Mesothelial cell of epicardium (in vitro differentiated cells): ENCODE measurements at regions not wholly inside any gene's neighbourhood (a gene's known extent, or its start where the extent isn't known, plus 50 kb on each side); places are given as distances from the start of the nearest gene placed in this dataset.

ENCODE experiments used
- DNase-seq, 2 experiments: peaks; one replicate each; pipeline ENCODE4 v3.0.0; 2021; ENCODE audit warnings: low spot score in 2 of 2; ENCODE audit not compliant: unreplicated experiment in 2 of 2
- H3K27ac Mint-ChIP-seq: 2 replicates; pipeline ENCODE4 v1.8.0; 2021; ENCODE audit warnings: mixed read lengths
- H3K27me3 Mint-ChIP-seq: 2 replicates; pipeline ENCODE4 v1.8.0; 2021; ENCODE audit warnings: low read depth, mixed read lengths
- H3K36me3 Mint-ChIP-seq: 2 replicates; pipeline ENCODE4 v1.8.0; 2021; ENCODE audit warnings: mixed read lengths
- H3K4me1 Mint-ChIP-seq: 2 replicates; pipeline ENCODE4 v1.8.0; 2021; ENCODE audit warnings: mixed read lengths
- H3K4me3 Mint-ChIP-seq: 2 replicates; pipeline ENCODE4 v1.8.0; 2021; ENCODE audit warnings: mild to moderate bottlenecking, moderate library complexity, mixed read lengths
- H3K9me3 Mint-ChIP-seq: 2 replicates; pipeline ENCODE4 v1.8.0; 2021; ENCODE audit warnings: mixed read lengths
- TF ChIP-seq, protein P1 (sequence below): fragments of 200-600 bp; sonication (generic); IDR thresholded peaks from one replicate; pipeline ENCODE4 v1.5.0; 2021; ENCODE audit warnings: antibody characterized with exemption; ENCODE audit not compliant: unreplicated experiment

DNA sequence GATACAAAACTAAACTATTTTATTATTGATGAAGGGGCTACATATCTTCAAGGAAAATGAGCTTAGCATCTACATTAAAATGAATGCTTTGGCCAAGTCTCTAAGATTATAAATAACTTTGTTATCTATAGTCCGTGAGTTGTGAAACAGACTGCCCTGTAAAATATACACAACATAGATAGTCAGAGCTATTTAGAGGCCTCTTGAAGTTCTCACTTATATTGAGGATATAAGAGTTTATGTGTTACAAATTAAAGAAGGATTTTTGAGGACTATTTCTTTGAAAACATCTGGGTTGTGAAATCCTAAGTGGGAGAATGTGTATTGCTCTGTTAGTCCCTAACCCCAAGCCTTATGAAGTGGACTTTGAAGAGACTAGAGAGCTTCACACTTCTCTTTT lies 292.0 kb upstream of the CDH2 start:
- Mint-ChIP-seq H3K27ac (no peak overlapping the region), H3K9me3 (peaks cover 26% of the 10 kb centered on the region), H3K36me3 (peaks cover 3% of the 10 kb centered on the region), H3K4me1 (peaks cover 8% of the 10 kb centered on the region), H3K27me3 (no peaks in the 10 kb centered on the region), H3K4me3 (no peak overlapping the region)
- no peak for DNase-seq
- TF ChIP-seq, protein P1, sequence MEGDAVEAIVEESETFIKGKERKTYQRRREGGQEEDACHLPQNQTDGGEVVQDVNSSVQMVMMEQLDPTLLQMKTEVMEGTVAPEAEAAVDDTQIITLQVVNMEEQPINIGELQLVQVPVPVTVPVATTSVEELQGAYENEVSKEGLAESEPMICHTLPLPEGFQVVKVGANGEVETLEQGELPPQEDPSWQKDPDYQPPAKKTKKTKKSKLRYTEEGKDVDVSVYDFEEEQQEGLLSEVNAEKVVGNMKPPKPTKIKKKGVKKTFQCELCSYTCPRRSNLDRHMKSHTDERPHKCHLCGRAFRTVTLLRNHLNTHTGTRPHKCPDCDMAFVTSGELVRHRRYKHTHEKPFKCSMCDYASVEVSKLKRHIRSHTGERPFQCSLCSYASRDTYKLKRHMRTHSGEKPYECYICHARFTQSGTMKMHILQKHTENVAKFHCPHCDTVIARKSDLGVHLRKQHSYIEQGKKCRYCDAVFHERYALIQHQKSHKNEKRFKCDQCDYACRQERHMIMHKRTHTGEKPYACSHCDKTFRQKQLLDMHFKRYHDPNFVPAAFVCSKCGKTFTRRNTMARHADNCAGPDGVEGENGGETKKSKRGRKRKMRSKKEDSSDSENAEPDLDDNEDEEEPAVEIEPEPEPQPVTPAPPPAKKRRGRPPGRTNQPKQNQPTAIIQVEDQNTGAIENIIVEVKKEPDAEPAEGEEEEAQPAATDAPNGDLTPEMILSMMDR, result no peak

DNA sequence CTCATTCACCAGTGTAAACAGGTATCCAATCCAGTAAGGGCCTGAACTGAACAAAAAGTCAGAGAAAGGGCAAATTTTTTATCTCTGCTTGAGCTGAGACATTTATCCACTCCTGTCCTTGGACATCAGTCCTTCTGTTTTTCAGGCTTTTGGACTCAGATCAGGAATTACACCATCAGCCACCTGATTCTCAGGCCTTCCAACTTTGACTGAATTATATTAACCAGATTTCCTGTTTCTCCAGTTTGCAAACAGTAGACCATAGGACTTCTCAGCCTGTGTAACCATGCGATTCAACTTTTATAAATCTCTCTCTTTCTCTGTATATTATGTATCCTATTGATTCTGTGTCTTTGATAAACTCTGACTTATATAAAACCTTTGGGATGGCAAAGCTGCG lies 289.3 kb upstream of the CDH2 start:
- DNase-seq, result no peak
- TF ChIP-seq, protein P1, result no peak
- Mint-ChIP-seq H3K4me1 (peaks cover 8% of the 10 kb centered on the region), H3K9me3 (peaks cover 24% of the 10 kb centered on the region), H3K4me3 (no peak overlapping the region), H3K27ac (no peak overlapping the region), H3K27me3 (no peaks in the 10 kb centered on the region), H3K36me3 (no peaks in the 10 kb centered on the region)

DNA sequence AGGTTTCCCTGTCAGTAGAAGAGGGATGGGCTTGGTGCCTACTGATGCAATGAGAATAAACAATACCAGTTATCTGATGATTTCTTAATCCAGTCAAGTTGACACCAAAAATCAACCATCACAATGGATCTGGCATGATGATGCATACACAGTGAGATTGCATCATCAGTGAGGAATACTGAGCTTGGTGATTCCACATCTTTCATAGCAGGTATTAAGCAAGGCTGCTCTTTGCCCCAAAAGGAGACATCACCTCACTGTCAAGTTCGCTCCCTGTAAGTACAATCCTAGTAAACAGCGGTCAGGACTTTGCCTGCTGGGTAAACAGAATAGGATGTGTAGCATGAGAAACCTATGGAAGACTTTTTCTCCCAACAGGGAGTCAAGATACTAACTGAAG lies 282.7 kb upstream of the CDH2 start:
- Mint-ChIP-seq H3K27me3 (no peaks in the 10 kb centered on the region), H3K36me3 (no peaks in the 10 kb centered on the region), H3K9me3 (peaks cover 4% of the 10 kb centered on the region), H3K4me1 (no peaks in the 10 kb centered on the region), H3K4me3 (no peak overlapping the region), H3K27ac (no peak overlapping the region)
- TF ChIP-seq, protein P1, result no peak
- DNase-seq, result no peak

DNA sequence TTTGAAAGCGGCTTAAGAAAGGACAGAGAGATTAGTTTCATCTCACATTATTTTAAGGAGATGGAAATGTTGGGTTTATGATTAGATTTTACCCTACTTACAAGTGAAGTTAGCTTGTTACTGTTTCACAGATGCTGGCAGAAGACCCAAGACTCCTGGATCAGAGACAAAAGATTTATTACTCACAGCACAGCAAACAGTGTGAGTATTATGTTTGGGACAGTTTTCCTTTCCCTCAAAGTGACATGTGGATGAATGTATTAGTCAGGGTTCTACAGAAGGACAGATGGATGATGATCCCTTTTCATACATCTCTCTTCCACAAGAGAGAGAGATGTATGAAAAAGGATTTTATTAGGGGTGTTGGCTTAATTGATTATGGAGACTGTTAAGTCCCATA lies 281.8 kb upstream of the CDH2 start:
- H3K27me3 Mint-ChIP-seq, result no peaks in the 10 kb centered on the region
- DNase-seq, result no peak
- TF ChIP-seq, protein P1, result no peak
- peaks cover 4% of the 10 kb centered on the region for H3K9me3 Mint-ChIP-seq
- H3K36me3 Mint-ChIP-seq, result no peaks in the 10 kb centered on the region
- no peak overlapping the region for H3K27ac Mint-ChIP-seq
- H3K4me3 Mint-ChIP-seq, result no peak overlapping the region
- no peaks in the 10 kb centered on the region for H3K4me1 Mint-ChIP-seq

GRCh38 chr18:28457784-28458183 lies 280.9 kb upstream of the CDH2 start:
- TF ChIP-seq, protein P1, result no peak
- no peak for DNase-seq
- Mint-ChIP-seq H3K27me3 (no peaks in the 10 kb centered on the region), H3K4me3 (no peak overlapping the region), H3K4me1 (no peaks in the 10 kb centered on the region), H3K9me3 (no peaks in the 10 kb centered on the region), H3K36me3 (no peaks in the 10 kb centered on the region), H3K27ac (no peak overlapping the region)

DNA sequence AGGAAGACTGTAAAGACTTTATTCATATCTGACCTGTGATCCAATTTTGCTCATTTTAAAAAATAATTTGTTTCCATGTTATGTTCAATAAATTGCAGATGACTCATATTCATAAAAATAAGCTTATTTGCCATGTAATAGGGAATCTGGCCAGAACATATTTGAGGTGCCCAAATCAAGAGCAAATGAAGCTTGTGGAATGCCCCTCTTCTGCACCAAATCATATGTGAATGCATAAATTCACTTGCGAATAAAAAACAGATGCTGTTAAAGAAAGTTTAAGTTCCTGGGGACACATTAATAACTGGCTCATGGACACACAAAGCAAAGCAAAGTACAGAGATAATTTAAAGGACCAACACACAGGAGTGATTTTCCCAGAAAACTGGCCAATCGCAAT lies 279.0 kb upstream of the CDH2 start:
- no peak overlapping the region for H3K4me3 Mint-ChIP-seq

More for the DNA sequence above, 279.0 kb upstream of the CDH2 start:
- TF ChIP-seq, protein P1, result no peak
- Mint-ChIP-seq H3K9me3 (no peaks in the 10 kb centered on the region), H3K36me3 (no peaks in the 10 kb centered on the region), H3K27ac (no peak overlapping the region), H3K27me3 (no peaks in the 10 kb centered on the region), H3K4me1 (no peaks in the 10 kb centered on the region)
- no peak for DNase-seq
